SW 1271 (cell line): ENCODE measurements at regions not wholly inside any gene's neighbourhood (a gene's known extent, or its start where the extent isn't known, plus 50 kb on each side); places are given as distances from the start of the nearest gene placed in this dataset.
A peak's percentile ranks its signal among the peaks of the same experiment; 100 is the strongest.

Experiments
- DNase-seq, 2 experiments: peaks; one replicate each; lab custom pipeline; 2025; lab: John Stamatoyannopoulos, UW

GRCh38 chr20:60213126-60213893 is 255.1 kb downstream of the CDH26 start:
- no peak for DNase-seq

GRCh38 chr20:60214901-60215815 is 256.9 kb downstream of the CDH26 start:
- no peak for DNase-seq

GRCh38 chr20:60215816-60216730 is 257.9 kb downstream of the CDH26 start:
- no peak for DNase-seq

GRCh38 chr20:60219231-60219630 is 261.0 kb downstream of the CDH26 start:
- no peak for DNase-seq

GRCh38 chr20:60219984-60220562 is 261.9 kb downstream of the CDH26 start:
- DNase-seq, result no peak

GRCh38 chr20:60220706-60221105 is 262.5 kb downstream of the CDH26 start:
- DNase-seq, result no peak

GRCh38 chr20:60221593-60221992 is 263.4 kb downstream of the CDH26 start:
- DNase-seq, result no peak

GRCh38 chr20:60222497-60222896 is 264.3 kb downstream of the CDH26 start:
- no peak for DNase-seq

GRCh38 chr20:60223174-60223573 is 265.0 kb downstream of the CDH26 start:
- no peak for DNase-seq

- peak; percentile 32 to 40 for DNase-seq
These were observed 266.7 kb downstream of the CDH26 start for GRCh38 chr20:60224914-60225313.

GRCh38 chr20:60228255-60228654 is 270.0 kb downstream of the CDH26 start:
- DNase-seq, result no peak

- DNase-seq, result no peak
These were observed 274.2 kb downstream of the CDH26 start for GRCh38 chr20:60232380-60232779.

- DNase-seq, result no peak
These were observed 274.9 kb downstream of the CDH26 start for GRCh38 chr20:60233018-60233630.

GRCh38 chr20:60236613-60237012 is 278.4 kb downstream of the CDH26 start:
- no peak for DNase-seq

- DNase-seq, result no peak
These were observed 279.8 kb downstream of the CDH26 start for GRCh38 chr20:60237981-60238380.

- DNase-seq, result no peak
These were observed 280.9 kb downstream of the CDH26 start for GRCh38 chr20:60238992-60239660.

GRCh38 chr20:60239956-60240355 is 281.7 kb downstream of the CDH26 start:
- DNase-seq, result no peak

GRCh38 chr20:60240415-60240814 is 282.2 kb downstream of the CDH26 start:
- DNase-seq, result no peak

GRCh38 chr20:60240986-60241385 is 282.8 kb downstream of the CDH26 start:
- DNase-seq, result no peak

GRCh38 chr20:60242836-60243505 is 284.7 kb downstream of the CDH26 start:
- DNase-seq, result peak; percentile 72 to 91
